Osteoblast (primary cell): ENCODE measurements at regions not wholly inside any gene's neighbourhood (a gene's known extent, or its start where the extent isn't known, plus 50 kb on each side); places are given as distances from the start of the nearest gene placed in this dataset.

Source experiments
- DNase-seq: peaks from one replicate; pipeline ENCODE4 v3.0.0; 2011; ENCODE audit warnings: low spot score, mixed read lengths; ENCODE audit not compliant: insufficient read length; ENCODE audit errors: missing footprints
- H2AFZ ChIP-seq: 2 replicates; pipeline ENCODE4 v1.6.0; 2011; ENCODE audit warnings: mild to moderate bottlenecking, low read length
- H3K27ac ChIP-seq: 2 replicates; pipeline ENCODE4 v1.5.1; 2011; ENCODE audit warnings: mild to moderate bottlenecking, low read depth, low read length, moderate library complexity
- H3K27me3 ChIP-seq: 2 replicates; pipeline ENCODE4 v1.6.0; 2012; ENCODE audit warnings: mild to moderate bottlenecking, control low read depth, inconsistent platforms, low read length, moderate library complexity; ENCODE audit not compliant: insufficient read depth
- H3K36me3 ChIP-seq: 2 replicates; pipeline ENCODE4 v1.5.1; 2011; ENCODE audit warnings: mild to moderate bottlenecking, low read length, control low read depth, moderate library complexity; ENCODE audit not compliant: insufficient read depth
- H3K4me1 ChIP-seq: 2 replicates; pipeline ENCODE4 v1.5.1; 2011; ENCODE audit warnings: mild to moderate bottlenecking, low read length, control low read depth, moderate library complexity; ENCODE audit not compliant: insufficient read depth
- H3K4me2 ChIP-seq: 2 replicates; pipeline ENCODE4 v1.6.0; 2011; ENCODE audit warnings: mild to moderate bottlenecking, low read length; ENCODE audit not compliant: insufficient read depth
- H3K4me3 ChIP-seq: fragments of 200-600 bp; sonication (generic); 3 replicates; pipeline ENCODE4 v1.5.1; 2012; ENCODE audit warnings: mild to moderate bottlenecking, low read length, inconsistent platforms; ENCODE audit not compliant: insufficient read depth
- H3K79me2 ChIP-seq: 2 replicates; pipeline ENCODE4 v1.6.0; 2012; ENCODE audit warnings: mild to moderate bottlenecking, low read length, control low read depth, inconsistent platforms; ENCODE audit not compliant: insufficient read depth
- H3K9me3 ChIP-seq: 2 replicates; pipeline ENCODE4 v1.5.1; 2011; ENCODE audit warnings: low read depth, low read length, control low read depth
- H4K20me1 ChIP-seq: 2 replicates; pipeline ENCODE4 v1.6.0; 2012; ENCODE audit warnings: mild to moderate bottlenecking, low read length, control low read depth; ENCODE audit not compliant: insufficient read depth
- TF ChIP-seq, protein P1 (sequence below): IDR thresholded peaks from 2 replicates; pipeline ENCODE4 v1.5.1; 2011; ENCODE audit warnings: mild to moderate bottlenecking, low read depth, low read length, moderate library complexity; ENCODE audit errors: extremely low read depth

- Histone ChIP-seq H3K27ac (no peak overlapping the region), H3K36me3 (no peaks in the 10 kb centered on the region), H3K9me3 (no peaks in the 10 kb centered on the region), H3K4me3 (no peak overlapping the region), H3K4me2 (no peak overlapping the region), H3K27me3 (no peaks in the 10 kb centered on the region), H3K4me1 (peaks cover 7% of the 10 kb centered on the region), H3K79me2 (no peaks in the 10 kb centered on the region), H4K20me1 (no peaks in the 10 kb centered on the region), H2AFZ (no peak overlapping the region)
- peak; percentile 14 for DNase-seq
- TF ChIP-seq, protein P1, sequence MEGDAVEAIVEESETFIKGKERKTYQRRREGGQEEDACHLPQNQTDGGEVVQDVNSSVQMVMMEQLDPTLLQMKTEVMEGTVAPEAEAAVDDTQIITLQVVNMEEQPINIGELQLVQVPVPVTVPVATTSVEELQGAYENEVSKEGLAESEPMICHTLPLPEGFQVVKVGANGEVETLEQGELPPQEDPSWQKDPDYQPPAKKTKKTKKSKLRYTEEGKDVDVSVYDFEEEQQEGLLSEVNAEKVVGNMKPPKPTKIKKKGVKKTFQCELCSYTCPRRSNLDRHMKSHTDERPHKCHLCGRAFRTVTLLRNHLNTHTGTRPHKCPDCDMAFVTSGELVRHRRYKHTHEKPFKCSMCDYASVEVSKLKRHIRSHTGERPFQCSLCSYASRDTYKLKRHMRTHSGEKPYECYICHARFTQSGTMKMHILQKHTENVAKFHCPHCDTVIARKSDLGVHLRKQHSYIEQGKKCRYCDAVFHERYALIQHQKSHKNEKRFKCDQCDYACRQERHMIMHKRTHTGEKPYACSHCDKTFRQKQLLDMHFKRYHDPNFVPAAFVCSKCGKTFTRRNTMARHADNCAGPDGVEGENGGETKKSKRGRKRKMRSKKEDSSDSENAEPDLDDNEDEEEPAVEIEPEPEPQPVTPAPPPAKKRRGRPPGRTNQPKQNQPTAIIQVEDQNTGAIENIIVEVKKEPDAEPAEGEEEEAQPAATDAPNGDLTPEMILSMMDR, result no peak
Observed at GRCh38 chr4:24251589-24251988, 332.8 kb downstream of the DHX15 start.

DNA sequence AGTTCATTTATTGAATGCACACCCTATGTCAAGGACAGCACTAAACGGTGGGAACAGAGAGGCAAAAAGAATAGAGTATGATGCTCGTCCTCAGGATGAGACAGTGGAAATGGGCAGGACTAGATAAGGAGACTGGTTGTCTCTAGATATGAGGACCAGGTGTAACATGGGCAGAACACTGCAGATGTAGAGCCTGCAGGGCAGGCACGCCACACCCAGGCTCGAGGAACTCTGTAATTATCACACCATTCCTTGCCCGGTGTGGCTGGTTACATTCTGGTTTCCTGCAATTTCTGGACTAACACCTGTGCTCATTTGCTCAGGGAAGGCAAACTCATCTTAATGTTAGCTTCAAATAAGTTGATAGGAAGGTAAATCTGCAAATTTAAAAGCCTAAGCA, 334.4 kb downstream of the DHX15 start:
- H3K4me1 ChIP-seq, result peaks cover 7% of the 10 kb centered on the region
- H4K20me1 ChIP-seq, result no peaks in the 10 kb centered on the region
- no peak for DNase-seq
- no peak overlapping the region for H3K27ac ChIP-seq
- H3K4me2 ChIP-seq, result no peak overlapping the region
- no peaks in the 10 kb centered on the region for H3K27me3 ChIP-seq
- H3K9me3 ChIP-seq, result no peaks in the 10 kb centered on the region
- no peaks in the 10 kb centered on the region for H3K36me3 ChIP-seq
- no peak overlapping the region for H3K4me3 ChIP-seq
- TF ChIP-seq, protein P1, result no peak
- H2AFZ ChIP-seq, result no peak overlapping the region
- no peaks in the 10 kb centered on the region for H3K79me2 ChIP-seq

- H3K27ac ChIP-seq, result no peak overlapping the region
- peak overlapping the region; percentile 33 for H3K4me3 ChIP-seq
- H3K9me3 ChIP-seq, result no peaks in the 10 kb centered on the region
- peak overlapping the region; percentile 92 for H2AFZ ChIP-seq
- peak; percentile 67 for DNase-seq
- no peaks in the 10 kb centered on the region for H4K20me1 ChIP-seq
- H3K4me2 ChIP-seq, result peak overlapping the region; percentile 69
- H3K79me2 ChIP-seq, result no peaks in the 10 kb centered on the region
- H3K27me3 ChIP-seq, result no peaks in the 10 kb centered on the region
- TF ChIP-seq, protein P1, result no peak
- no peaks in the 10 kb centered on the region for H3K36me3 ChIP-seq
- H3K4me1 ChIP-seq, result peaks cover 7% of the 10 kb centered on the region
Observed at GRCh38 chr4:24248674-24249630, 335.4 kb downstream of the DHX15 start.

- TF ChIP-seq, protein P1, result no peak
- H3K79me2 ChIP-seq, result no peaks in the 10 kb centered on the region
- H3K4me2 ChIP-seq, result no peak overlapping the region
- no peaks in the 10 kb centered on the region for H3K36me3 ChIP-seq
- H3K27me3 ChIP-seq, result no peaks in the 10 kb centered on the region
- no peaks in the 10 kb centered on the region for H4K20me1 ChIP-seq
- H2AFZ ChIP-seq, result no peak overlapping the region
- H3K4me1 ChIP-seq, result peaks cover 7% of the 10 kb centered on the region
- H3K27ac ChIP-seq, result no peak overlapping the region
- H3K9me3 ChIP-seq, result no peaks in the 10 kb centered on the region
- no peak overlapping the region for H3K4me3 ChIP-seq
- DNase-seq, result no peak
Observed at GRCh38 chr4:24245491-24245820, 338.9 kb downstream of the DHX15 start.
